IgD-negative memory B cell (primary cell): ENCODE measurements at regions not wholly inside any gene's neighbourhood (a gene's known extent, or its start where the extent isn't known, plus 50 kb on each side); places are given as distances from the start of the nearest gene placed in this dataset.

Source experiments
- H3K27ac Mint-ChIP-seq, 3 donors: one replicate each; pipeline ENCODE4 v1.8.0; 2020 to 2022; ENCODE audit warnings: mild to moderate bottlenecking in 3 of 3, mixed read lengths in 3 of 3, moderate library complexity in 1 of 3
- H3K27me3 Mint-ChIP-seq: one replicate; pipeline ENCODE4 v1.8.0; 2021; ENCODE audit warnings: mixed read lengths
- H3K36me3 Mint-ChIP-seq: one replicate; pipeline ENCODE4 v1.8.0; 2020; ENCODE audit warnings: mild to moderate bottlenecking, mixed read lengths
- H3K4me1 Mint-ChIP-seq, 3 donors: one replicate each; pipeline ENCODE4 v1.8.0; 2020 to 2022; ENCODE audit warnings: mixed read lengths in 3 of 3, mild to moderate bottlenecking in 1 of 3
- H3K4me3 Mint-ChIP-seq, 4 donors: one replicate each; pipeline ENCODE4 v1.8.0; 2020 to 2022; ENCODE audit warnings: mild to moderate bottlenecking in 4 of 4, mixed read lengths in 4 of 4, moderate library complexity in 3 of 4
- H3K9me3 Mint-ChIP-seq, 3 donors: one replicate each; pipeline ENCODE4 v1.8.0; 2020 to 2021; ENCODE audit warnings: mixed read lengths in 3 of 3, mild to moderate bottlenecking in 1 of 3

- H3K27ac Mint-ChIP-seq: no peak overlapping the region
- H3K4me1 Mint-ChIP-seq: no peaks in the 10 kb centered on the region
- H3K27me3 Mint-ChIP-seq: no peaks in the 10 kb centered on the region
- H3K36me3 Mint-ChIP-seq: no peaks in the 10 kb centered on the region
- H3K4me3 Mint-ChIP-seq: no peak overlapping the region
- peaks cover 2 to 7% (median 4%) of the 10 kb centered on the region in 3 donors for H3K9me3 Mint-ChIP-seq
Measured at GRCh38 chrX:4830880-4831557, 1117.6 kb upstream of the PRKX start.

GRCh38 chrX:4825550-4825949 lies 1112.1 kb upstream of the PRKX start:
- H3K4me3 Mint-ChIP-seq: no peak overlapping the region
- H3K9me3 Mint-ChIP-seq: peaks cover 0 to 16% (median 2%) of the 10 kb centered on the region in 3 donors
- no peaks in the 10 kb centered on the region for H3K27me3 Mint-ChIP-seq
- no peaks in the 10 kb centered on the region for H3K36me3 Mint-ChIP-seq
- peak overlapping the region in 1 of 3 donors; percentile 0 for H3K27ac Mint-ChIP-seq
- H3K4me1 Mint-ChIP-seq: peaks cover 0 to 3% (median 0%) of the 10 kb centered on the region in 3 donors

- H3K27me3 Mint-ChIP-seq: no peaks in the 10 kb centered on the region
- no peak overlapping the region for H3K27ac Mint-ChIP-seq
- peaks cover 0 to 5% (median 2%) of the 10 kb centered on the region in 3 donors for H3K9me3 Mint-ChIP-seq
Measured at GRCh38 chrX:4809571-4809970, 1096.1 kb upstream of the PRKX start.

GRCh38 chrX:4805502-4805901 lies 1092.1 kb upstream of the PRKX start:
- no peak overlapping the region for H3K27ac Mint-ChIP-seq
- peaks cover 2 to 4% (median 3%) of the 10 kb centered on the region in 3 donors for H3K9me3 Mint-ChIP-seq
- no peaks in the 10 kb centered on the region for H3K36me3 Mint-ChIP-seq
- H3K4me3 Mint-ChIP-seq: no peak overlapping the region
- H3K4me1 Mint-ChIP-seq: no peaks in the 10 kb centered on the region
- no peaks in the 10 kb centered on the region for H3K27me3 Mint-ChIP-seq

More at GRCh38 chrX:4809571-4809970, 1096.1 kb upstream of the PRKX start:
- H3K36me3 Mint-ChIP-seq: no peaks in the 10 kb centered on the region
- H3K4me1 Mint-ChIP-seq: no peaks in the 10 kb centered on the region
- H3K4me3 Mint-ChIP-seq: no peak overlapping the region

GRCh38 chrX:4800756-4801155 lies 1087.3 kb upstream of the PRKX start:
- Mint-ChIP-seq H3K27ac (no peak overlapping the region), H3K36me3 (no peaks in the 10 kb centered on the region), H3K27me3 (no peaks in the 10 kb centered on the region), H3K4me3 (no peak overlapping the region), H3K4me1 (no peaks in the 10 kb centered on the region), H3K9me3 (peaks cover 4 to 7% (median 6%) of the 10 kb centered on the region in 3 donors)

- H3K4me1 Mint-ChIP-seq: no peaks in the 10 kb centered on the region
- no peaks in the 10 kb centered on the region for H3K27me3 Mint-ChIP-seq
- no peak overlapping the region for H3K27ac Mint-ChIP-seq
- H3K4me3 Mint-ChIP-seq: no peak overlapping the region
- H3K36me3 Mint-ChIP-seq: no peaks in the 10 kb centered on the region
- H3K9me3 Mint-ChIP-seq: no peaks in the 10 kb centered on the region
Measured at GRCh38 chrX:4787971-4788370, 1074.5 kb upstream of the PRKX start.

- Mint-ChIP-seq H3K27me3 (no peaks in the 10 kb centered on the region), H3K27ac (no peak overlapping the region), H3K4me1 (peaks cover 0 to 2% (median 0%) of the 10 kb centered on the region in 3 donors), H3K36me3 (peaks cover 1% of the 10 kb centered on the region), H3K4me3 (no peak overlapping the region), H3K9me3 (no peaks in the 10 kb centered on the region)
Measured at GRCh38 chrX:4764888-4765287, 1051.4 kb upstream of the PRKX start.

- Mint-ChIP-seq H3K4me1 (peaks cover 0 to 2% (median 0%) of the 10 kb centered on the region in 3 donors), H3K4me3 (no peak overlapping the region), H3K27ac (no peak overlapping the region), H3K36me3 (peaks cover 1% of the 10 kb centered on the region), H3K9me3 (peaks cover 0 to 1% (median 0%) of the 10 kb centered on the region in 3 donors), H3K27me3 (no peaks in the 10 kb centered on the region)
Measured at GRCh38 chrX:4762196-4762595, 1048.7 kb upstream of the PRKX start.

- H3K27me3 Mint-ChIP-seq: no peaks in the 10 kb centered on the region
- peak overlapping the region in 2 of 4 donors; percentile 5 to 82 for H3K4me3 Mint-ChIP-seq
- no peak overlapping the region for H3K27ac Mint-ChIP-seq
- H3K9me3 Mint-ChIP-seq: peaks cover 0 to 3% (median 1%) of the 10 kb centered on the region in 3 donors
- H3K36me3 Mint-ChIP-seq: no peaks in the 10 kb centered on the region
- H3K4me1 Mint-ChIP-seq: peaks cover 0 to 4% (median 2%) of the 10 kb centered on the region in 3 donors
Measured at GRCh38 chrX:4754878-4755604, 1041.6 kb upstream of the PRKX start.

- Mint-ChIP-seq H3K36me3 (peaks cover 1% of the 10 kb centered on the region), H3K27me3 (no peaks in the 10 kb centered on the region), H3K9me3 (peaks cover 0 to 10% (median 4%) of the 10 kb centered on the region in 3 donors), H3K4me3 (no peak overlapping the region), H3K27ac (no peak overlapping the region), H3K4me1 (no peaks in the 10 kb centered on the region)
Measured at GRCh38 chrX:4741024-4741423, 1027.6 kb upstream of the PRKX start.

GRCh38 chrX:4735299-4735698 lies 1021.9 kb upstream of the PRKX start:
- Mint-ChIP-seq H3K36me3 (no peaks in the 10 kb centered on the region), H3K9me3 (peaks cover 0 to 13% (median 6%) of the 10 kb centered on the region in 3 donors), H3K4me1 (no peaks in the 10 kb centered on the region), H3K27ac (no peak overlapping the region), H3K4me3 (no peak overlapping the region), H3K27me3 (no peaks in the 10 kb centered on the region)

GRCh38 chrX:4710618-4711433 lies 997.4 kb upstream of the PRKX start:
- Mint-ChIP-seq H3K27me3 (no peaks in the 10 kb centered on the region), H3K9me3 (peaks cover 0 to 4% (median 2%) of the 10 kb centered on the region in 3 donors), H3K27ac (no peak overlapping the region), H3K36me3 (no peaks in the 10 kb centered on the region), H3K4me1 (peaks cover 0 to 4% (median 2%) of the 10 kb centered on the region in 3 donors), H3K4me3 (no peak overlapping the region)

GRCh38 chrX:4708970-4709760 lies 995.7 kb upstream of the PRKX start:
- no peak overlapping the region for H3K27ac Mint-ChIP-seq
- no peaks in the 10 kb centered on the region for H3K27me3 Mint-ChIP-seq
- no peaks in the 10 kb centered on the region for H3K36me3 Mint-ChIP-seq
- H3K9me3 Mint-ChIP-seq: peaks cover 0 to 4% (median 0%) of the 10 kb centered on the region in 3 donors
- H3K4me3 Mint-ChIP-seq: no peak overlapping the region
- peaks cover 0 to 4% (median 2%) of the 10 kb centered on the region in 3 donors for H3K4me1 Mint-ChIP-seq

- Mint-ChIP-seq H3K4me3 (no peak overlapping the region), H3K27ac (no peak overlapping the region), H3K27me3 (no peaks in the 10 kb centered on the region), H3K9me3 (no peaks in the 10 kb centered on the region), H3K4me1 (peaks cover 0 to 4% (median 2%) of the 10 kb centered on the region in 3 donors), H3K36me3 (no peaks in the 10 kb centered on the region)
Measured at GRCh38 chrX:4706961-4707360, 993.5 kb upstream of the PRKX start.
